Left ventricle myocardium inferior (tissue), 1 donor: ENCODE measurements at regions not wholly inside any gene's neighbourhood (a gene's known extent, or its start where the extent isn't known, plus 50 kb on each side); places are given as distances from the start of the nearest gene placed in this dataset.
"Not testable (repeated sequence)": the region's sequence is repeated elsewhere in the genome, so short reads cannot be mapped to it uniquely, and the experiment has no call there.

Experiments
- DNase-seq: peaks from one replicate; pipeline ENCODE4 v3.0.0-alpha.2; 2020
- H3K27ac ChIP-seq: fragments of 200-600 bp; replicated peaks from 2 replicates; pipeline ENCODE4 v1.8.0; 2021
- H3K27me3 ChIP-seq: fragments of 200-600 bp; 2 replicates; pipeline ENCODE4 v1.8.0; 2021; ENCODE audit warnings: low read depth
- H3K36me3 ChIP-seq: fragments of 200-600 bp; 2 replicates; pipeline ENCODE4 v1.8.0; 2021
- H3K4me1 ChIP-seq: fragments of 200-600 bp; 2 replicates; pipeline ENCODE4 v1.8.0; 2021
- H3K4me3 ChIP-seq: fragments of 200-600 bp; 2 replicates; pipeline ENCODE4 v1.8.0; 2021; ENCODE audit warnings: mild to moderate bottlenecking, moderate library complexity
- H3K9me3 ChIP-seq: fragments of 200-600 bp; replicated peaks from 2 replicates; pipeline ENCODE4 v1.8.0; 2021
- intact Hi-C: fragments of 100-400 bp; cut with micrococcal nuclease; formaldehyde crosslinking; loops from one replicate; pipeline ENCODE4 v1.11.0; 2022
- TF ChIP-seq, protein P1 (sequence below): fragments of 200-600 bp; IDR thresholded peaks from 2 replicates; pipeline ENCODE4 v1.8.0; 2021; ENCODE audit warnings: antibody characterized with exemption, mild to moderate bottlenecking, borderline replicate concordance
- donor health status: DM: no; HTN: yes; CAD: no; lungs with severe emphysema.

- TF ChIP-seq, protein P1, sequence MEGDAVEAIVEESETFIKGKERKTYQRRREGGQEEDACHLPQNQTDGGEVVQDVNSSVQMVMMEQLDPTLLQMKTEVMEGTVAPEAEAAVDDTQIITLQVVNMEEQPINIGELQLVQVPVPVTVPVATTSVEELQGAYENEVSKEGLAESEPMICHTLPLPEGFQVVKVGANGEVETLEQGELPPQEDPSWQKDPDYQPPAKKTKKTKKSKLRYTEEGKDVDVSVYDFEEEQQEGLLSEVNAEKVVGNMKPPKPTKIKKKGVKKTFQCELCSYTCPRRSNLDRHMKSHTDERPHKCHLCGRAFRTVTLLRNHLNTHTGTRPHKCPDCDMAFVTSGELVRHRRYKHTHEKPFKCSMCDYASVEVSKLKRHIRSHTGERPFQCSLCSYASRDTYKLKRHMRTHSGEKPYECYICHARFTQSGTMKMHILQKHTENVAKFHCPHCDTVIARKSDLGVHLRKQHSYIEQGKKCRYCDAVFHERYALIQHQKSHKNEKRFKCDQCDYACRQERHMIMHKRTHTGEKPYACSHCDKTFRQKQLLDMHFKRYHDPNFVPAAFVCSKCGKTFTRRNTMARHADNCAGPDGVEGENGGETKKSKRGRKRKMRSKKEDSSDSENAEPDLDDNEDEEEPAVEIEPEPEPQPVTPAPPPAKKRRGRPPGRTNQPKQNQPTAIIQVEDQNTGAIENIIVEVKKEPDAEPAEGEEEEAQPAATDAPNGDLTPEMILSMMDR = no peak
- Histone ChIP-seq H3K4me1 (no peaks in the 10 kb centered on the region), H3K27ac (no peak overlapping the region), H3K4me3 (no peak overlapping the region), H3K9me3 (peaks cover 21% of the 10 kb centered on the region), H3K27me3 (no peaks in the 10 kb centered on the region), H3K36me3 (no peaks in the 10 kb centered on the region)
- no peak for DNase-seq
- intact Hi-C loops = no loop called here
Measured at GRCh38 chr4:175090116-175090515, 172.0 kb downstream of the ADAM29 start.

- Histone ChIP-seq H3K36me3 (no peaks in the 10 kb centered on the region), H3K4me1 (no peaks in the 10 kb centered on the region), H3K9me3 (peaks cover 36% of the 10 kb centered on the region), H3K27ac (no peak overlapping the region), H3K4me3 (no peak overlapping the region), H3K27me3 (no peaks in the 10 kb centered on the region)
- intact Hi-C loops = no loop called here
- DNase-seq = no peak
- TF ChIP-seq, protein P1 = no peak
Measured at GRCh38 chr4:175091649-175092048, 173.5 kb downstream of the ADAM29 start.

DNA sequence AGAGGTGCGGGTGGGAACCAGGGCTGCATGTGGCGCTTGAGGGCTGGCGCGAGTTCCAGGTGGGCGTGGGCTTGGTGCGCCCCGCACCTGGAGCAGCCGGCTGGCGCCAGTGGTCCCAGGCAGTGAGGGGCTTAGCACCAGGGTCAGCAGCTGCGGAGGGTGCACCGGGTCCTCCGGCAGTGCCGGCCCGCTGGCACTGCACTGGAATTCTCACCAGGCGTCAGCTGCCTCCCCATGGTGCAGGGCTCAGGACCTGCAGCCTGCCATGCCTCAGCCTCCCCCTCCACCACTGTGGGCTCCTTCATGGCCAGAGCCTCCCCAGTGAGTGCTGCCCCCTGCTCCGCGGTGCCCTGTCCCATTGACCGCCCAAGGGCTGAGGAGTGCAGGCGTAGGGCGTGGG is 174.0 kb downstream of the ADAM29 start:
- intact Hi-C loops = no loop called here
- Histone ChIP-seq H3K4me1 (no peaks in the 10 kb centered on the region), H3K36me3 (no peaks in the 10 kb centered on the region), H3K27me3 (no peaks in the 10 kb centered on the region), H3K27ac (no peak overlapping the region), H3K9me3 (peaks cover 38% of the 10 kb centered on the region), H3K4me3 (no peak overlapping the region)
- DNase-seq = no peak
- TF ChIP-seq, protein P1 = no peak

- H3K36me3 ChIP-seq, H3K4me1 ChIP-seq, DNase-seq, H3K27me3 ChIP-seq, intact Hi-C loops, H3K4me3 ChIP-seq, H3K27ac ChIP-seq: not testable (repeated sequence)
- peaks cover 46% of the 10 kb centered on the region for H3K9me3 ChIP-seq
Measured at GRCh38 chr4:175093055-175093454, 174.9 kb downstream of the ADAM29 start.

- no peak overlapping the region for H3K4me3 ChIP-seq
- no peaks in the 10 kb centered on the region for H3K36me3 ChIP-seq
- H3K27me3 ChIP-seq = no peaks in the 10 kb centered on the region
- no peak overlapping the region for H3K27ac ChIP-seq
- peaks cover 13% of the 10 kb centered on the region for H3K9me3 ChIP-seq
- no peaks in the 10 kb centered on the region for H3K4me1 ChIP-seq
- DNase-seq = no peak
- intact Hi-C loops = no loop called here
- TF ChIP-seq, protein P1 = no peak
Measured at GRCh38 chr4:175103403-175103802, 185.2 kb downstream of the ADAM29 start.

GRCh38 chr4:175106301-175106700 is 188.1 kb downstream of the ADAM29 start:
- intact Hi-C loops = no loop called here
- TF ChIP-seq, protein P1 = no peak

More at GRCh38 chr4:175106301-175106700, 188.1 kb downstream of the ADAM29 start:
- Histone ChIP-seq H3K4me1 (no peaks in the 10 kb centered on the region), H3K27ac (no peak overlapping the region), H3K4me3 (no peak overlapping the region), H3K36me3 (no peaks in the 10 kb centered on the region), H3K27me3 (no peaks in the 10 kb centered on the region), H3K9me3 (peaks cover 38% of the 10 kb centered on the region)
- DNase-seq = no peak
